NOMO-1 treated with DMSO at 0.1 percent for 48 hours (cell line): ENCODE measurements at regions not wholly inside any gene's neighbourhood (a gene's known extent, or its start where the extent isn't known, plus 50 kb on each side); places are given as distances from the start of the nearest gene placed in this dataset.

Experiments used
- DNase-seq: peaks from one replicate; lab custom pipeline; 2025; ENCODE audit not compliant: unreplicated experiment; lab: John Stamatoyannopoulos, UW

GRCh38 chr12:46453428-46453827 lies 80.9 kb upstream of the SLC38A2 start:
- no peak for DNase-seq

- DNase-seq: no peak
Measured at GRCh38 chr12:46452776-46453175, 80.2 kb upstream of the SLC38A2 start.

GRCh38 chr12:46452061-46452615 lies 79.6 kb upstream of the SLC38A2 start:
- DNase-seq: no peak

GRCh38 chr12:46451276-46452021 lies 78.9 kb upstream of the SLC38A2 start:
- no peak for DNase-seq

GRCh38 chr12:46450279-46450748 lies 77.7 kb upstream of the SLC38A2 start:
- DNase-seq: no peak

GRCh38 chr12:46449856-46450255 lies 77.3 kb upstream of the SLC38A2 start:
- no peak for DNase-seq

- DNase-seq: no peak
Measured at GRCh38 chr12:46449316-46449715, 76.7 kb upstream of the SLC38A2 start.

GRCh38 chr12:46446645-46447044 lies 74.1 kb upstream of the SLC38A2 start:
- no peak for DNase-seq

- no peak for DNase-seq
Measured at GRCh38 chr12:46445551-46446235, 73.1 kb upstream of the SLC38A2 start.

GRCh38 chr12:46445093-46445492 lies 72.5 kb upstream of the SLC38A2 start:
- DNase-seq: no peak

GRCh38 chr12:46443594-46444263 lies 71.2 kb upstream of the SLC38A2 start:
- DNase-seq: no peak

GRCh38 chr12:46442738-46443137 lies 70.2 kb upstream of the SLC38A2 start:
- DNase-seq: no peak

- no peak for DNase-seq
Measured at GRCh38 chr12:46442239-46442638, 69.7 kb upstream of the SLC38A2 start.

GRCh38 chr12:46439793-46440511 lies 67.4 kb upstream of the SLC38A2 start:
- DNase-seq: no peak

GRCh38 chr12:46438719-46439319 lies 66.2 kb upstream of the SLC38A2 start:
- no peak for DNase-seq

- no peak for DNase-seq
Measured at GRCh38 chr12:46438256-46438655, 65.7 kb upstream of the SLC38A2 start.

- no peak for DNase-seq
Measured at GRCh38 chr12:46437469-46437868, 64.9 kb upstream of the SLC38A2 start.

- DNase-seq: no peak
Measured at GRCh38 chr12:46436747-46437146, 64.2 kb upstream of the SLC38A2 start.

- no peak for DNase-seq
Measured at GRCh38 chr12:46435625-46436024, 63.1 kb upstream of the SLC38A2 start.

GRCh38 chr12:46435029-46435428 lies 62.5 kb upstream of the SLC38A2 start:
- no peak for DNase-seq

GRCh38 chr12:46433829-46434228 lies 61.3 kb upstream of the SLC38A2 start:
- no peak for DNase-seq
